LoVo (cell line): ENCODE measurements at regions not wholly inside any gene's neighbourhood (a gene's known extent, or its start where the extent isn't known, plus 50 kb on each side); places are given as distances from the start of the nearest gene placed in this dataset.
"Not testable (repeated sequence)": the region's sequence is repeated elsewhere in the genome, so short reads cannot be mapped to it uniquely, and the experiment has no call there.

ENCODE experiments used
- DNase-seq: peaks from one replicate; pipeline ENCODE4 v3.0.0-alpha.2; 2016; ENCODE audit warnings: low spot score

- DNase-seq = no peak
These were observed 1161.1 kb upstream of the CITED2 start for GRCh38 chr6:140535511-140535910.

- DNase-seq = no peak
These were observed 1159.1 kb upstream of the CITED2 start for GRCh38 chr6:140533526-140533925.

- no peak for DNase-seq
These were observed 1130.3 kb upstream of the CITED2 start for GRCh38 chr6:140504776-140505175.

- DNase-seq = no peak
These were observed 1126.4 kb upstream of the CITED2 start for GRCh38 chr6:140500849-140501248.

GRCh38 chr6:140499607-140500006 is 1125.2 kb upstream of the CITED2 start:
- no peak for DNase-seq

GRCh38 chr6:140494321-140495108 is 1120.1 kb upstream of the CITED2 start:
- no peak for DNase-seq

GRCh38 chr6:140493470-140493869 is 1119.0 kb upstream of the CITED2 start:
- not testable (repeated sequence) for DNase-seq

- no peak for DNase-seq
These were observed 1115.6 kb upstream of the CITED2 start for GRCh38 chr6:140490081-140490480.

- no peak for DNase-seq
These were observed 1113.1 kb upstream of the CITED2 start for GRCh38 chr6:140487586-140487985.

GRCh38 chr6:140486450-140487361 is 1112.3 kb upstream of the CITED2 start:
- DNase-seq = no peak

- DNase-seq = no peak
These were observed 1111.4 kb upstream of the CITED2 start for GRCh38 chr6:140485740-140486449.

- no peak for DNase-seq
These were observed 1106.4 kb upstream of the CITED2 start for GRCh38 chr6:140480852-140481251.

- DNase-seq = no peak
These were observed 1104.2 kb upstream of the CITED2 start for GRCh38 chr6:140478631-140479030.

GRCh38 chr6:140475086-140475485 is 1100.6 kb upstream of the CITED2 start:
- no peak for DNase-seq

GRCh38 chr6:140464720-140465119 is 1090.3 kb upstream of the CITED2 start:
- no peak for DNase-seq

GRCh38 chr6:140463312-140463710 is 1088.9 kb upstream of the CITED2 start:
- no peak for DNase-seq

GRCh38 chr6:140462453-140463311 is 1088.2 kb upstream of the CITED2 start:
- DNase-seq = peak; percentile 54

GRCh38 chr6:140462076-140462452 is 1087.6 kb upstream of the CITED2 start:
- no peak for DNase-seq

GRCh38 chr6:140460267-140460666 is 1085.8 kb upstream of the CITED2 start:
- DNase-seq = no peak

- no peak for DNase-seq
These were observed 1084.8 kb upstream of the CITED2 start for GRCh38 chr6:140459209-140459608.

GRCh38 chr6:140446241-140446640 is 1071.8 kb upstream of the CITED2 start:
- DNase-seq = no peak
